Upper lobe of right lung (tissue), 1 donor: ENCODE measurements at regions not wholly inside any gene's neighbourhood (a gene's known extent, or its start where the extent isn't known, plus 50 kb on each side); places are given as distances from the start of the nearest gene placed in this dataset.

Experiments
- ATAC-seq: fragments of 200-7000 bp; cut with Tn5 transposase; one replicate; pipeline ENCODE4 v1.9.1; 2020; ENCODE audit warnings: mild to moderate bottlenecking, moderate library complexity
- DNase-seq: peaks from one replicate; pipeline ENCODE4 v3.0.0-alpha.2; 2020
- H3K27ac ChIP-seq: fragments of 200-600 bp; one replicate; pipeline ENCODE4 v1.8.0; 2022
- H3K27me3 ChIP-seq: fragments of 200-600 bp; one replicate; pipeline ENCODE4 v1.8.0; 2022; ENCODE audit warnings: mild to moderate bottlenecking
- H3K36me3 ChIP-seq: fragments of 200-600 bp; one replicate; pipeline ENCODE4 v1.8.0; 2022
- H3K4me1 ChIP-seq: fragments of 200-600 bp; one replicate; pipeline ENCODE4 v1.8.0; 2022
- H3K4me3 ChIP-seq: fragments of 200-600 bp; one replicate; pipeline ENCODE4 v1.8.0; 2022; ENCODE audit warnings: mild to moderate bottlenecking
- H3K9me3 ChIP-seq: fragments of 200-600 bp; one replicate; pipeline ENCODE4 v1.8.0; 2022
- CTCF ChIP-seq: fragments of 200-600 bp; IDR thresholded peaks from one replicate; pipeline ENCODE4 v1.8.0; 2022; ENCODE audit warnings: antibody characterized with exemption
- intact Hi-C: fragments of 100-400 bp; cut with DNase I; formaldehyde crosslinking; loops from one replicate; pipeline ENCODE4 v1.11.0; 2022
- donor health status: DM: no; HTN: yes; CAD: no; lungs with severe emphysema.

DNA sequence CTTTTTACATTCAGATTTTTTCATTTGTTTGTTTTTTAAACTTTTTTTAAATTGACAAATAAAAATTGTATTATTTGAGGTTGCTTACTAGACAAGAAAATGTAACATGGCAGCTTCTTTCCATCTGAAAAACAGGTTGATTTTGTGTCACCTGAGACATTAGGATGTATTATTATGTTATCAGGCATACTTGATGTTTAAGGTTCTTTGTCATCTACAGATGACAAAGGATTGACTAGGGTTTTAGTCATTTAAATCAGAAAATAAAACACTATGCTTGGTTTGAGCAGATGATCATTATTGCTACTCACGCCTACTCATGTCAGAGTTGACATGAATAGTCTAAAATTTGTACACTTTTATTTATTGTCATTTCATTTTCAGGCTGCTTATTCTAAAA is 1494.5 kb downstream of the SLITRK5 start:
- H3K4me3 ChIP-seq, result no peak overlapping the region
- no peak overlapping the region for H3K27ac ChIP-seq
- intact Hi-C loops, result no loop called here
- no peaks in the 10 kb centered on the region for H3K4me1 ChIP-seq
- H3K9me3 ChIP-seq, result no peaks in the 10 kb centered on the region
- no peaks in the 10 kb centered on the region for H3K27me3 ChIP-seq
- no peaks in the 10 kb centered on the region for H3K36me3 ChIP-seq
- no peak for TF ChIP-seq CTCF
- DNase-seq (no peak), ATAC-seq (no peak)

- intact Hi-C loops, result no loop called here
- no peak for TF ChIP-seq CTCF
- no peaks in the 10 kb centered on the region for H3K27me3 ChIP-seq
Measured at GRCh38 chr13:89169951-89170350, 1498.8 kb downstream of the SLITRK5 start.

GRCh38 chr13:89181041-89181440 is 1509.9 kb downstream of the SLITRK5 start:
- DNase-seq, result no peak
- H3K27me3 ChIP-seq, result no peaks in the 10 kb centered on the region
- no peaks in the 10 kb centered on the region for H3K9me3 ChIP-seq
- no peak overlapping the region for H3K27ac ChIP-seq
- H3K4me3 ChIP-seq, result no peak overlapping the region
- intact Hi-C loops, result no loop called here
- H3K36me3 ChIP-seq, result no peaks in the 10 kb centered on the region
- no peak for TF ChIP-seq CTCF
- no peaks in the 10 kb centered on the region for H3K4me1 ChIP-seq
- ATAC-seq, result no peak

More at GRCh38 chr13:89169951-89170350, 1498.8 kb downstream of the SLITRK5 start:
- Histone ChIP-seq H3K36me3 (no peaks in the 10 kb centered on the region), H3K9me3 (no peaks in the 10 kb centered on the region), H3K4me1 (no peaks in the 10 kb centered on the region), H3K27ac (no peak overlapping the region), H3K4me3 (no peak overlapping the region)
- DNase-seq, result no peak
- no peak for ATAC-seq

DNA sequence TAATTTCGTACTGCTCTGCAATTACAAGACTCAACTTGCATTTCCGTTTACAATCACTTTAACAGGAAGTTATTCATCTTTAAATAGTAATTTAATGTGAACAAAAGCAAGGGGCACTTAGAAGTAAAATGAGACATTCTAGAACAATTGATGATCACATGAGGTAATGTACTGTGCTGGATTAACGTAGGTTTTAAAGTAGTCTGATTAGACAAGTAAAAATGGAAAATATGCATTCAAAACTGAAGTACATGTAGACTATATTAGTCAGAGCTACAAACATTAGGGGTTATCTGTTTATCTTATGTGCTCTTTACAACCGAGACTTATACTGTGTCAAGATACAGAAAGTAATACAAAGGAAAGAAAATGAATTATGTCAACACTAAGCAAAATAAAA is 1528.0 kb downstream of the SLITRK5 start:
- Histone ChIP-seq H3K36me3 (no peaks in the 10 kb centered on the region), H3K27ac (no peak overlapping the region), H3K4me3 (no peak overlapping the region), H3K27me3 (no peaks in the 10 kb centered on the region), H3K4me1 (no peaks in the 10 kb centered on the region), H3K9me3 (no peaks in the 10 kb centered on the region)
- no peak for TF ChIP-seq CTCF
- DNase-seq (no peak), ATAC-seq (no peak)
- intact Hi-C loops, result no loop called here

DNA sequence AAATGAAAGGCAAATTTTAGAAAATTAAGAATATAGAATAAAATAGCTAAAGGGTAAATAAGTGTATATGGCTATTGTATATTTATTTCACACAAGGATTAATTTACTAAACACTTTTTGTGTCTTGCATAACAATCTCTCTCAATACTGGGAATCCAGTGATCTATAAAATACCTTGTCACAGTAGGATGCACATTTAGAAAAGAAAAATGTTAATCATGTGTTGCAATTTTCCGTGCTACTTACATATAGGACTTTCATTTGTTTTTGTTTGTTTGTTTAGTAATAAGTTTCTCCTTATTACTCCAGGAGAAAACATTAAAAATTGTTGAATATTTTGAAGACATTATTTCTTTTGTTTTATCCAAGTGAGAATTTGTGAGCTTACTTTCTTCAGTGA is 1533.3 kb downstream of the SLITRK5 start:
- Histone ChIP-seq H3K36me3 (no peaks in the 10 kb centered on the region), H3K27ac (no peak overlapping the region), H3K4me3 (no peak overlapping the region), H3K4me1 (no peaks in the 10 kb centered on the region), H3K9me3 (no peaks in the 10 kb centered on the region), H3K27me3 (no peaks in the 10 kb centered on the region)
- ATAC-seq (no peak), DNase-seq (no peak)
- TF ChIP-seq CTCF, result no peak
- intact Hi-C loops, result no loop called here

DNA sequence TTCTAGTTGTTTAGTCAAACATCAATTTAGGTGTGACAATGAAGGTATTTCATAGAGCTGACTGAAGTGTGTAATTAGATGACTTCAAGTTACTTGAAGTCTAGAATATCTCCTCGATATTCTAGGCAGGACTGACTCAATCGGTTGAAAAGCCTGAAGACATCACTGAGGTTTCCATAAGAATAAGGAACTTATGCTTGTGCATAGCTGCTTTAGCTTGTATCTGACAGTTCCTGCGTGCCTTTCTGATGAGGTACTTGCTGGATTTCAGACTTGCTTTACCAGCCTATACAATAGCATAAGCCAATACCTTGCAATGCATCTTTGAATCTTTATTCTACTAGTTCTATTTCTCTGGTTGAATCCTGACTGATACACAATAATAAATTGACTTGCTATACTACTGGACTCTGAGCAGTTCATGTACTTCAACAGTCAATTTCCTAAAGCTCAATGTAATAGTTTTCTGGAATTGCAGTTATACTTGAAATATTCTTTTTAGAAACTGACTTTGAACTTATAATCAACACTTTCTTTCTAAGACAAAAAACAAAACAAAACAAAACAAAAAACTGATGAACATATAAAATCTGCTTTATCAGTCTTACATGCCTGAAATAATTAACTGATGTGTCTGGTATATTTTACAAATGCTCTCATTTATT is 1534.8 kb downstream of the SLITRK5 start:
- no peak for DNase-seq
- H3K27ac ChIP-seq, result no peak overlapping the region
- TF ChIP-seq CTCF, result no peak
- no peaks in the 10 kb centered on the region for H3K9me3 ChIP-seq
- intact Hi-C loops, result no loop called here
- no peaks in the 10 kb centered on the region for H3K4me1 ChIP-seq
- ATAC-seq, result no peak
- no peaks in the 10 kb centered on the region for H3K36me3 ChIP-seq
- H3K4me3 ChIP-seq, result no peak overlapping the region
- H3K27me3 ChIP-seq, result no peaks in the 10 kb centered on the region
